GM12865 (cell line): ENCODE measurements at regions not wholly inside any gene's neighbourhood (a gene's known extent, or its start where the extent isn't known, plus 50 kb on each side); places are given as distances from the start of the nearest gene placed in this dataset.
"Not testable (repeated sequence)": the region's sequence is repeated elsewhere in the genome, so short reads cannot be mapped to it uniquely, and the experiment has no call there.

Source experiments
- DNase-seq: peaks from one replicate; pipeline ENCODE4 v3.0.0; 2010; ENCODE audit warnings: low read depth
- H3K4me3 ChIP-seq: 2 replicates; pipeline ENCODE4 v1.5.1; 2011; ENCODE audit warnings: mild to moderate bottlenecking, low read depth, low read length, control low read depth
- CTCF ChIP-seq: IDR thresholded peaks from 2 replicates; pipeline ENCODE4 v1.5.1; 2011; ENCODE audit warnings: low read length, control low read depth, low read depth, inconsistent platforms; ENCODE audit not compliant: insufficient read depth; ENCODE audit errors: missing control alignments

GRCh38 chr5:2068531-2068930 lies 185.8 kb upstream of the IRX4 start:
- TF ChIP-seq CTCF = no peak
- H3K4me3 ChIP-seq = no peak overlapping the region
- no peak for DNase-seq

GRCh38 chr5:2066373-2066772 lies 183.6 kb upstream of the IRX4 start:
- no peak overlapping the region for H3K4me3 ChIP-seq
- no peak for TF ChIP-seq CTCF
- no peak for DNase-seq

DNA sequence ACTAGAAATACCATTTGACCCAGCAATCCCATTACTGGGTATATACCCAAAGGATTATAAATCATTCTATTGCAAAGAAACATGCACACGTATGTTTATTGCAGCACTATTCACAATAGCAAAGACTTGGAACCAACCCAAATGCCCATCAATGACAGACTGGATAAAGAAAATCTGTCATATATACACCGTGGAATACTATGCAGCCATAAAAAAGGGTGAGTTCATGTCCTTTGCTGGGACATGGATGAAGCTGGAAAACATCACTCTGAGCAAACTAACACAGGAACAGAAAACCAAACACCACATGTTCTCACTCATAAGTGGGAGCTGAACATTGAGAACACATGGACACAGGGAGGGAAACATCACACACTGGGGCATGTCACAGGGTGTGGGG lies 180.7 kb upstream of the IRX4 start:
- DNase-seq, H3K4me3 ChIP-seq: not testable (repeated sequence)

GRCh38 chr5:2052687-2053086 lies 170.0 kb upstream of the IRX4 start:
- H3K4me3 ChIP-seq = no peak overlapping the region
- no peak for TF ChIP-seq CTCF
- no peak for DNase-seq

- DNase-seq = no peak
- TF ChIP-seq CTCF = no peak
- H3K4me3 ChIP-seq = no peak overlapping the region
Observed at GRCh38 chr5:2049876-2050275, 167.2 kb upstream of the IRX4 start.

- DNase-seq = no peak
- no peak for TF ChIP-seq CTCF
- no peak overlapping the region for H3K4me3 ChIP-seq
Observed at GRCh38 chr5:2048664-2049063, 165.9 kb upstream of the IRX4 start.

DNA sequence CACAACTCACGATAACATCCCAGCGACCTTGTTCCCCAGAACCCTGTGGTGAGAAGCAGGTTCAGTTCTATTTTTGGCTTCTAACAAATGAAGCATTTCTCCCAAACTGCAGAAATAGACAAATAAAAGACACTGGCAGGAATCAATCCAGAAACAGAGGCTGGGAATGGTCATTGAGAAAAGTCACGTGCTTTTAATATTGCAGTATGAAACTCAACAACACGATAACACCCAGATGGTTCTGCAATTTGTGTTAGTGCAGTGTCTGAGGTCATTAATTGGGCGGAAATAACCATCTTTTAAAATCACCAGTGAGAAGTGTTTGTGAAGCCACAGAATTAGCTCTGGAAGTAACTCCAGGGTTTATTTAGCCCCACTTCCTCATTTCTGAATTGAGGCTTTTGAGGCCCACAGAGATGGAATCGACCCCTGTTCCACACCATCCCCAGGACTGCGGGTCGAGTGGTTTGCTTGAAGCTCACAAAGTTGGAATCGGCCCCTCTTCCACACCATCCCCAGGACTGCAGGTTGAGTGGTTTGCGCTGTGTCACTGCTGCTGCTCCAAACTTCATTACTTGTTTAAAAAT lies 164.7 kb upstream of the IRX4 start:
- DNase-seq = no peak
- H3K4me3 ChIP-seq = no peak overlapping the region

More for the DNA sequence above, 164.7 kb upstream of the IRX4 start:
- no peak for TF ChIP-seq CTCF
